Panc1 (cell line): ENCODE measurements at regions not wholly inside any gene's neighbourhood (a gene's known extent, or its start where the extent isn't known, plus 50 kb on each side); places are given as distances from the start of the nearest gene placed in this dataset.

Source experiments
- CTCF ChIP-seq: fragments of 450-650 bp; IDR thresholded peaks from 2 replicates; pipeline ENCODE4 v1.5.1; 2017; ENCODE audit warnings: mild to moderate bottlenecking
- REST ChIP-seq, 2 experiments: IDR thresholded peaks; 2 replicates each; pipeline ENCODE4 v1.6.1; 2011 to 2012; ENCODE audit warnings: low read depth in 2 of 2, control low read depth in 1 of 2, low read length in 1 of 2, mild to moderate bottlenecking in 1 of 2, moderate library complexity in 1 of 2; ENCODE audit not compliant: insufficient read depth in 1 of 2
- SIN3A ChIP-seq: IDR thresholded peaks from 2 replicates; pipeline ENCODE4 v1.6.1; 2012; ENCODE audit warnings: low read depth, mild to moderate bottlenecking, low read length, moderate library complexity, borderline replicate concordance; ENCODE audit not compliant: insufficient read depth

DNA sequence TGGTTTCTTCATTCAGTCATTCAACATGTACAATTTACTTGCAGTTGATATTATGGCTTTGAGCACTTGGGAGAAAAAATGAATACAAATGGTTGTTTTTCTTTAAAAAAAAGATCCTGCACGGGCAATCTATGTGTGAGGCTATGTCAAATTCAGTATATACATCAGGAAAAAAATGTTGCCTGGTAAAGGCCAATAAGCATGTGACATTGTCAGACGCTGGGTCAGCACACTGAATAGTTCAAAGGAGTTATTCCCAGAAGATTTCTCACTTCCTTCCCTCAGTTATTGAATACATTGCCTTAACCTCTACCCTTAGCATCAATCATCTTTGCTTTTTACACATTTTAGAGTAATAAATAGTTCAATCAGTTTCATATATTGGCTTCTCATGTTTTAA, 319.2 kb downstream of the NUAK1 start:
- TF ChIP-seq CTCF: no peak
- no peak for TF ChIP-seq REST (IDR thresholded peaks at IDR 0.05; ENCODE audit: insufficient read depth in 1 of 2, low read depth in 2 of 2, low read length in 1 of 2)
- TF ChIP-seq SIN3A: no peak
